LHCN-M2 (cell line): ENCODE measurements at regions not wholly inside any gene's neighbourhood (a gene's known extent, or its start where the extent isn't known, plus 50 kb on each side); places are given as distances from the start of the nearest gene placed in this dataset.

Experiments used
- DNase-seq: peaks from one replicate; pipeline ENCODE4 v3.0.0-alpha.2; 2012; ENCODE audit warnings: low read depth

DNA sequence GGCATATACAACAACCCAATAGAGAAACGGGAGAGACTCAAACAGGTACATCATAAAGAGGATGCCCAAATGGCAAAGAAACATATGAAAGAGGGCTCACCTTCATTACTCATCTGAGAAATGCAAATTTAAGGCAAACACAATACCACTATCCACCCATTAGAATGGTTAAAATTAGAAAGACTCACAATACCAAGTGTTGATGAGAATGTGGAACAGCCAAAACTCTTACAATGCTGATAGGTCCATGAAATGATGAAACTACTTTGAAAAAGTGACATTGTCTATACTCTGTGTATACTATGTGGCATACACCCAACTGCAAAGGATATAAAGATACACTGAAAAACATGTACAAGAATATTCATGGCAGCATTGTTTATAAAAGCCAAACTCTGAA lies 96.2 kb upstream of the TSHZ3 start:
- DNase-seq = no peak

DNA sequence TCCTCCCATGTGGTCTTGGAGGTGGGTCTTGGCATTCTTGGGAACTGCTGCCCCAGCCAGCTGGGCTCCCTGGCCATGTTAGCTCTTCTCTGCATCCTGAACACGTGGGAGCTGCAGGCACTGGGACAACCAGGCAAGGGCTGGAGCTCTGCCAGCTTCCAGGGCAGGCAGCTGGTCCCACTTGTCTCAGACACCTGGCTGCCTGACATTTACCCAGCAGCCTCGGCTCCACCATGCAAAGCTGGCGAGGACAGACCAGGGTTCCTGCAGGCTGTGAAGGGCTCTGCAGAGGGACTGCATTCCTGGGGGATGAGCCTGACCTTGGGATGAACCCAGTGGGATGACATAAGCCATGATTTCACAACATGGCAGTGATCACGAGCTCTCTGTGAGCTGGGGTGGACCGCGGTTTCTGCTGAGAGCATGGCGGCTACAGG lies 99.0 kb upstream of the TSHZ3 start:
- peak; percentile 99 for DNase-seq

DNA sequence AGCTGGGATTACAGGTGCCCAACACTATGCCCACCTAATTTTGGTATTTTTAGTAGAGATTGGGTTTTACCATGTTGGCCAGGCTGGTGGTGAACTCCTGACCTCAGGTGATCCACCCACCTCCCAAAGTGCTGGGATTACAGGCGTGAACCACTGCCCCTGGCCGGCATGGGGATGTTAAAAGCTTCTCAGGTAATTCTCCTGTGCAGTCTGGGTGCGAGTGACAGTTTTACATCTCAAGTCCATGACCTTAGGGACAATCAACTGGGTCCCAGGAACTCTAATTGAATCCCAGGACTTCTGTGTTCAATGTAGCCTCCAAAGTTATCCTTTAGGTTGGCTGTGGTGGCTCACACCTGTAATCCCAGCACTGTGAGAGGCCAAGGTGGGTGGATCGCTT lies 100.1 kb upstream of the TSHZ3 start:
- DNase-seq = no peak

- no peak for DNase-seq
Measured at GRCh38 chr19:31450696-31451095, 101.5 kb upstream of the TSHZ3 start.

- peak; percentile 66 for DNase-seq
Measured at GRCh38 chr19:31451686-31452330, 102.6 kb upstream of the TSHZ3 start.

DNA sequence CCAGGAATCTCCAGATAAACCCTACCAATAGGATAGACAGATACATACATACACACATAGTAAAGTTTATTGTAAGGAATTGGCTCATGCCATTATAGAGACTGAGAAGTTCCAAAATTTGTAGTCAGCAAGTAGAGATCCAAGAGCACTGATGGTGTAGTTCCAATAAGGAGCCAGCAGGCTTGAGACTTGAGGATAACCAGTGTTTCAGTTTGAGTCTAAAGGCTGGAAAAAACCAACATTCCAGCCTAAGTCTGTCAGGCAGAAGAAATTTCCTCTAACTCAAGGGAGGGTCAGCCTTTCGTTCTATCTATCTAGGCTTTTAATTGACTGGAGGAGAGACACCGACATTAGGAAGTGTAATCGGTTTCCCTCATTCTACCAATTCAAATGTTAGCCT lies 110.2 kb upstream of the TSHZ3 start:
- DNase-seq = no peak

GRCh38 chr19:31461814-31462539 lies 112.7 kb upstream of the TSHZ3 start:
- peak; percentile 50 for DNase-seq

DNA sequence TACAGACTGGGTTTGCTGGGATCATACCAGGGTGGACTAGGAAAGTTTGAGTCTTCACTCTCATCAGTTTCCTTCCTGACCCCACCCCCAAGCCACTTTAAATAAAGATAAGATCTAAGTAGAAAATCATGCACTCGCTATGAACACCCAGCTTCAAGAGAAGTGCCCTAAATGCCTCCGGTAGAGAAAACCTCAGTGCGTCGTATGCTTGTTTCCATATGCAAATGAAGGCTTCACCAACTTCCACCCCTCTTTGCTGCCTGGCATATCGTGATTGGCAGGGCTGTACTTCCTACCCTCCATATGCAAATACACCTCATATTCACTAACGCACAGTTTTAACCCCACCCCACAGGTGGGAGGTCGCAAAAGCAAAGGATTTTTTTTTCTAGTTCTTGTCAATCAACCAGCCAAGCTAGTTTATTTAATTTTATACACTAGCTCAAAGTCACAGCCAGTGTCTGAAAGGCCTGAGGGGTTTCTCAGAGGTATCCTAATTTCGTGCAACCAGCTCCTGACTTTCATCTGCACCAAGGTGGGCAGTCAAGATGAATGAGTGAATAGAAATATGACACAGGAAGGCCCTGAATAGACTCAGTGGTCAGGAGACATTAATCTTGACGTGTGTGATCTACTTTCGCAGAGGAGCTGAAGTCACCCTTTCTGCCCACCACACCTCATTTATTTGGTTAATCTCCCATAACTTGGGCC lies 121.1 kb upstream of the TSHZ3 start:
- DNase-seq = no peak

DNA sequence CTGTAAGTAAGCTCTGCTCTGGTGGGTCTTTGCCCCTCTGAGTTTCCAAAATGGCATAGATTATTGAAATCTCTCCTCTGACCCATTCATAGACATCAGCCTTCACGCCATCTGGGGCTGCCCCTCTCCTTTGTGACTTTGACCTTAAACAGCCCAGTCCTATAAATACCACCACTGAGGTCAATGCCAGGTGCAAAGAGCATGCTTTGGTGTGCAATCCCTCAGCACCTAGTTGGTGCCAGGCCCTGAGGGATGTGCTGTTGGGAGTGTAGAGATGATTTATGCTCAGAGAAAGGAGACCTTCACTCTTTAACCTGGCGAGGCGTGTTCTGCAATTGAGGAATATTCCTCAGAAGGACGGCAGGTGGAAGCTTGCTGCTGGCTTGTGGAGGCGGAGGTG lies 121.7 kb upstream of the TSHZ3 start:
- DNase-seq = no peak

DNA sequence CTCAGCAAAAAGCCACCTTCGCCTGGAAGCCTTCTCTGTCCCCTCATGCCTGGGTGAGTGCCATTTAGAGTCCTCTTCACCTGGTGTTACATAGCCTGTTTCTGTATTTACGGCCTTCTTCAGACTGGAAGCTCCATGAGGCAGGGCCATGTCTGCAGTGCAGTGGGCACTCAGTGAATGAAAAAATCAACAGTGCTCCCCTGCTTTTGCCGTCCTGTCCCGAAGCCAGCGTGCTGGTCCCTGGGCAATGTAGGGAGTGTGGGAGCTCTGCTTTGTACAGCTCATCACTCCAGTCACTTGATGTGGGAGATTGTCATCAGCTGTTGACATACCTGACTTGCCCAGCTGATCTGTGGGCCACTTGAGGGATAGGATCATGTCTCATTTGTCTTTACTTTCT lies 129.0 kb upstream of the TSHZ3 start:
- no peak for DNase-seq

GRCh38 chr19:31483226-31483857 lies 134.1 kb upstream of the TSHZ3 start:
- DNase-seq = no peak

DNA sequence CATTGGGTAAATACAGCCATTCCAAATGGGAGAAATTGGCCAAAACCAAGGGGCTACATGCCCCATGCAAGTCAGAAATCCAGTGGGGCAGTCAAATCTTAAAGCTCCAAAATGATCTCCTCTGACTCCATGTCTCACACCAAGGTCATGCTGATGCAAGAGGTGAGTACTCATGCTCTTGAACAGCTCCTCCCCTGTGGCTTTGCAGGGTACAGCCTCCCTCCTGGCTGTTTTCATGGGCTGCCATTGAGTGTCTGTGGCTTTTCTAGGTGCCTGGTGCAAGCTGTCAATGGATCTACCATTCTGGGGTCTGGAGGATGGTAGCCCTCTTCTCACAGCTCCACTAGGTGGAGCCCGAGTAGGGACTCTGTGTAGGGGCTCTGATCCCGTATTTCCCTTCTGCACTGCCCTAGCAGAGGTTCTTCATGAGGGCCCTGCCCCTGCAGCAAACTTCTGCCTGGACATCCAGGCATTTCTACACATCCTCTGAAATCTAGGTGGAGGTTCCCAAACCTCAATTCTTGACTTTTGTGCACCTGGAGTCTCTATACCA lies 135.7 kb upstream of the TSHZ3 start:
- peak; percentile 5 for DNase-seq

GRCh38 chr19:31485472-31485871 lies 136.2 kb upstream of the TSHZ3 start:
- DNase-seq = no peak

DNA sequence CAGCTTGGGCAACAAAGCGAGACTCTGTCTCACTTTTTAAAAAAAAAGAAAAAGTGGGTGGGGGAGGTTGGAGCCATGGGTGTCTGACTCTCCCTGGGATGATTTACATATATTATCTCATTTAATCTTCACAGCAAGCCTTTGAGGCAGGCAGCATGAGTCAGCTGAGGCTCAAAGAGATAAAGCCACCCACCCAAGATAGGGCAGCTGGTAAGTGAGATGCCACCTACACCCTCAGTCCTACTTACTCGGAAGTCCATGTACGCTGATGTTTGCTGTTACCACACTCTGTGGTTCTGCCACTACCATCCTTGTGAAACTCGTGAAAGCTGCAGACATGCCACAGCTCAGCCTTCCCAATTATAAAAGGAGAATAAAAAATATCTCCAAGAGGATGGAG lies 142.0 kb upstream of the TSHZ3 start:
- no peak for DNase-seq

DNA sequence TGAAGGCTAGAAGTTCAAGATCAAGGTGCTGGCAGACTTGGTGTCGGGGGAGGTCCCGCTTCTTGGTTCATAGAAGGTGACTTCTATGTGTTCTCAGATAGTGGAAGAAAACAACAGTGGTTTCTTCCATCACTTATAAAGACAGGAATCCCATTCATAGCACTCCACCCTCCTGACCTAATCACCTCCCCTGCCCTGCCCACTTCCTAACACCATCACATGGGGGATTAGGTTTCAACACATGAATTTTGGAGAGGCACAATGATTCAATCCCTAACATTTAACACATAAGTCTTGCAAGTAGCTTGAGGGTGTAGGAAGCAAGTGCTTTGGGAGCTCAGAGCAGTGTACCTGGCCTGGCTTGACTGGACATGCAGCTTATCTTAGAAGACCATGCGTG lies 142.8 kb upstream of the TSHZ3 start:
- DNase-seq = no peak

GRCh38 chr19:31496076-31496475 lies 146.8 kb upstream of the TSHZ3 start:
- DNase-seq = no peak

- no peak for DNase-seq
Measured at GRCh38 chr19:31497709-31498108, 148.5 kb upstream of the TSHZ3 start.

DNA sequence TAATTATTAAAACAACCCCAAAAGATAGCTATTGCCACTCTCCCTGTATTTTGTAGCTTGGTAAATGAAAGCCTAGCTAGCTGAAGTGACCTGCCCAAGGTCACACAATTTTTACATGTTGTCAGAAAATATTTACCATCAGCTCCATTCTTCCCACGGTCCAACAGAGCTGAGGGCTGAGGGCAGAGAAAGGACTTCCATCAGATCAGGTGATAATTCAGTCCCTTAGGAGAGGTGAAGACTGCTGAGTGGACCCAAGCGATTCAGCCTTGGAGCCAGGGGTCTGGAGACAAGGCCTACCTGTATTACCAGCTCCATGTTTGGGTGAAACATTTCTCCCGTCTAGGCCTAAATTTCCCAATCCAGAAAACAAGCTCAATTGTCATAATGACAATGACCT lies 149.5 kb upstream of the TSHZ3 start:
- DNase-seq = no peak

- no peak for DNase-seq
Measured at GRCh38 chr19:31499281-31500196, 150.3 kb upstream of the TSHZ3 start.

- no peak for DNase-seq
Measured at GRCh38 chr19:31500197-31500830, 151.1 kb upstream of the TSHZ3 start.
